ENCODE measurements at regions not wholly inside any gene's neighbourhood (a gene's known extent, or its start where the extent isn't known, plus 50 kb on each side); places are given as distances from the start of the nearest gene placed in this dataset.

DNA sequence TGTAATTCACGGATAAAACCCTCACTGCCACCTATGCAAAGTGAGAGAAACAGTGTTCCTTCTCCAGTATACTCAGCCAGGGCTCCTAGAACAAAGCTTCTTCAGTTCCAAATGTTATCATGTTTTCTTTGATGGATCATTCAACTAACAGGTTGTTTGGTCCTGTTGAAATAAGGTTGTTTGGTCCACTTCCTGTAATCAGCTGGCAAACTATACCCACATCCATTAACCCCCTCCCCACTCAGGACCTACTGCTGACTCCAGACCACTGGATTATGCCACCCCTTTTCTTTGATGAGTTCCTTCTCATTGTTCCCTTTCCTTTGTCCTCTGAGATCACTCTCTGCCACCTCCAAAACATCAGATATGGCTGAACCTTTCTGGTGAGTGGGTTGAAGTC, 267.7 kb upstream of the USP25 start:
- TF ChIP-seq, protein P1, sequence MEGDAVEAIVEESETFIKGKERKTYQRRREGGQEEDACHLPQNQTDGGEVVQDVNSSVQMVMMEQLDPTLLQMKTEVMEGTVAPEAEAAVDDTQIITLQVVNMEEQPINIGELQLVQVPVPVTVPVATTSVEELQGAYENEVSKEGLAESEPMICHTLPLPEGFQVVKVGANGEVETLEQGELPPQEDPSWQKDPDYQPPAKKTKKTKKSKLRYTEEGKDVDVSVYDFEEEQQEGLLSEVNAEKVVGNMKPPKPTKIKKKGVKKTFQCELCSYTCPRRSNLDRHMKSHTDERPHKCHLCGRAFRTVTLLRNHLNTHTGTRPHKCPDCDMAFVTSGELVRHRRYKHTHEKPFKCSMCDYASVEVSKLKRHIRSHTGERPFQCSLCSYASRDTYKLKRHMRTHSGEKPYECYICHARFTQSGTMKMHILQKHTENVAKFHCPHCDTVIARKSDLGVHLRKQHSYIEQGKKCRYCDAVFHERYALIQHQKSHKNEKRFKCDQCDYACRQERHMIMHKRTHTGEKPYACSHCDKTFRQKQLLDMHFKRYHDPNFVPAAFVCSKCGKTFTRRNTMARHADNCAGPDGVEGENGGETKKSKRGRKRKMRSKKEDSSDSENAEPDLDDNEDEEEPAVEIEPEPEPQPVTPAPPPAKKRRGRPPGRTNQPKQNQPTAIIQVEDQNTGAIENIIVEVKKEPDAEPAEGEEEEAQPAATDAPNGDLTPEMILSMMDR (conservative IDR thresholded peaks at IDR 0.05; ENCODE audit: low read length), result no peak
- no peak for TF ChIP-seq EZH2phosphoT487 (IDR thresholded peaks at IDR 0.05; ENCODE audit: borderline replicate concordance, low read depth, low read length)

Data from OCI-LY7 (cell line).